HepG2 (cell line): ENCODE measurements at regions not wholly inside any gene's neighbourhood (a gene's known extent, or its start where the extent isn't known, plus 50 kb on each side); places are given as distances from the start of the nearest gene placed in this dataset.

ENCODE experiments used
- ATAC-seq: fragments of 200-7000 bp; cut with Tn5 transposase; 3 replicates; pipeline ENCODE4 v1.9.1; 2020; ENCODE audit warnings: mild to moderate bottlenecking, moderate library complexity
- BruUV-seq: library from RNA; stranded (reverse); fragments of 400-500 nt; replicated peaks from 2 replicates; lab custom pipeline; 2021; lab: Mats Ljungman, UMichigan
- CTCF ChIA-PET: fragments of 300-600 bp; formaldehyde crosslinking; extraction: SDS; loops from one replicate; lab custom pipeline; 2021; ENCODE audit warnings: low total read pairs, inconsistent platforms, low intra/inter-chr PET ratio; lab: Yijun Ruan, JAX
- POLR2A ChIA-PET: fragments of 350-600 bp; sonication (Branson Sonifier 250); formaldehyde crosslinking; loops from one replicate; lab custom pipeline; 2020; ENCODE audit warnings: antibody characterized with exemption, inconsistent platforms; lab: Yijun Ruan, JAX
- DNase-seq: peaks from one replicate; pipeline ENCODE4 v3.0.0-alpha.2; 2015; ENCODE audit warnings: low spot score
- FAIRE-seq: peaks from 3 replicates; lab custom pipeline; 2011; peaks lifted over from hg19 to GRCh38; lab: Jason Lieb, UNC
- H2AFZ ChIP-seq: one replicate; pipeline ENCODE4 v1.6.1; 2011; ENCODE audit warnings: low read length, inconsistent platforms
- H3K27ac ChIP-seq: fragments of 300-600 bp; 3 replicates; pipeline ENCODE4 v1.8.0; 2011; ENCODE audit warnings: mixed run types, mild to moderate bottlenecking, mixed read lengths, low read length, inconsistent platforms; ENCODE audit not compliant: insufficient read depth; ENCODE audit errors: extremely low read length
- H3K27me3 ChIP-seq, 2 experiments: fragments of 200-600 bp in 1 of 2; 2 replicates in 1 of 2; 3 replicates in 1 of 2; pipeline versions ENCODE4 v1.6.0 to v1.8.0; 2011; ENCODE audit warnings: low read length in 2 of 2, mild to moderate bottlenecking in 2 of 2, moderate library complexity in 2 of 2, inconsistent platforms in 1 of 2; ENCODE audit not compliant: insufficient read depth in 2 of 2, control insufficient read depth in 1 of 2
- H3K36me3 ChIP-seq, 2 experiments: fragments of 200-600 bp in 1 of 2; replicated peaks in 1 of 2; 2 replicates in 1 of 2; 3 replicates in 1 of 2; pipeline versions ENCODE4 v1.5.1 to v1.8.0; 2011; ENCODE audit warnings: low read length in 2 of 2, inconsistent platforms in 1 of 2; ENCODE audit not compliant: insufficient read depth in 2 of 2, control insufficient read depth in 1 of 2
- H3K4me1 ChIP-seq: 2 replicates; pipeline ENCODE4 v1.5.1; 2012; ENCODE audit warnings: low read length, inconsistent platforms; ENCODE audit not compliant: insufficient read depth
- H3K4me2 ChIP-seq: 2 replicates; pipeline ENCODE4 v1.6.0; 2011; ENCODE audit warnings: low read depth, low read length, inconsistent platforms
- H3K4me3 ChIP-seq, 3 experiments: fragments of 200-600 bp in 1 of 3; sonication (generic), shearing (Covaris generic) in 1 of 3; replicated peaks in 1 of 3; 2 replicates each; pipeline ENCODE4 v1.5.1; 2011 to 2016; ENCODE audit warnings: low read length in 3 of 3, inconsistent platforms in 2 of 3, low read depth in 2 of 3, mild to moderate bottlenecking in 2 of 3, control low read depth in 1 of 3, mixed read lengths in 1 of 3; ENCODE audit not compliant: insufficient read depth in 1 of 3
- H3K79me2 ChIP-seq: one replicate; pipeline ENCODE4 v1.6.1; 2011; ENCODE audit warnings: low read length, inconsistent platforms; ENCODE audit not compliant: insufficient read depth
- H3K9ac ChIP-seq: 2 replicates; pipeline ENCODE4 v1.6.0; 2011; ENCODE audit warnings: mild to moderate bottlenecking, low read depth, low read length, inconsistent platforms; ENCODE audit not compliant: insufficient read depth
- H3K9me3 ChIP-seq: 2 replicates; pipeline ENCODE4 v1.5.1; 2012; ENCODE audit warnings: mild to moderate bottlenecking, low read length
- H4K20me1 ChIP-seq: 2 replicates; pipeline ENCODE4 v1.6.0; 2011; ENCODE audit warnings: inconsistent platforms, mild to moderate bottlenecking, low read length, moderate library complexity; ENCODE audit not compliant: insufficient read depth
- E2F1 ChIP-seq: sonication (generic); formaldehyde crosslinking; IDR thresholded peaks from 2 replicates; pipeline ENCODE4 v1.5.0; 2020; ENCODE audit warnings: missing genetic modification reagents
- FOXJ3 ChIP-seq: sonication (generic); formaldehyde crosslinking; IDR thresholded peaks from 2 replicates; pipeline ENCODE4 v1.4.0; 2020; ENCODE audit warnings: missing genetic modification reagents, mild to moderate bottlenecking, borderline replicate concordance
- NFKB2 ChIP-seq: sonication (generic); formaldehyde crosslinking; IDR thresholded peaks from 2 replicates; pipeline ENCODE4 v1.4.0; 2020; ENCODE audit warnings: missing genetic modification reagents, borderline replicate concordance
- SOX6 ChIP-seq, 2 experiments: fragments of 450-650 bp in 1 of 2; sonication (generic) in 1 of 2; formaldehyde crosslinking in 1 of 2; IDR thresholded peaks; 2 replicates each; pipeline versions ENCODE4 v1.4.0 to v1.6.1; 2017 to 2020; ENCODE audit warnings: antibody characterized with exemption in 1 of 2, mild to moderate bottlenecking in 1 of 2, missing genetic modification reagents in 1 of 2
- ZBTB1 ChIP-seq: sonication (generic); formaldehyde crosslinking; IDR thresholded peaks from 2 replicates; pipeline ENCODE4 v1.4.0; 2020; ENCODE audit warnings: missing genetic modification reagents, borderline replicate concordance
- ZBTB2 ChIP-seq: sonication (generic); formaldehyde crosslinking; IDR thresholded peaks from 2 replicates; pipeline ENCODE4 v1.8.0; 2022; ENCODE audit warnings: low read depth, missing genetic modification reagents
- ZNF589 ChIP-seq: sonication (generic); formaldehyde crosslinking; conservative IDR thresholded peaks from 2 replicates; pipeline ENCODE4 v1.8.0; 2022; ENCODE audit warnings: mild to moderate bottlenecking, moderate library complexity, missing genetic modification reagents
- ZNF782 ChIP-seq: sonication (generic); formaldehyde crosslinking; IDR thresholded peaks from 2 replicates; pipeline ENCODE4 v1.4.0; 2020; ENCODE audit warnings: missing genetic modification reagents, mild to moderate bottlenecking, borderline replicate concordance
- ZNF83 ChIP-seq: sonication (generic); formaldehyde crosslinking; IDR thresholded peaks from 2 replicates; pipeline ENCODE4 v1.4.0; 2020; ENCODE audit warnings: missing genetic modification reagents, mild to moderate bottlenecking, borderline replicate concordance
- WGBS: methylation state at CpG from one replicate; pipeline ENCODE4 v1.1.6; 2017; ENCODE audit warnings: low lambda C conversion rate; 5-methylcytosine and 5-hydroxymethylcytosine counted together
- in situ Hi-C: cut with HindIII; loops from 2 replicates; pipeline ENCODE4 v1.10.0; 2017; ENCODE audit warnings: low pct_unique_long_range_greater_than_20kb; ENCODE audit not compliant: extremely low pct_ligation_motif_present
- intact Hi-C: fragments of 100-400 bp; cut with micrococcal nuclease; formaldehyde crosslinking; loops from one replicate; pipeline ENCODE4 v1.10.0; 2022; ENCODE audit not compliant: unreplicated experiment

- intact Hi-C loops = no loop called here
- H3K9ac ChIP-seq = no peak overlapping the region
- H3K4me2 ChIP-seq = no peak overlapping the region
- 7% methylated on average over 2 of the region's 2 CpGs for WGBS
- no peaks in the 10 kb centered on the region for H3K9me3 ChIP-seq
- H2AFZ ChIP-seq = no peak overlapping the region
- H3K4me3 ChIP-seq = no peak overlapping the region
- no peaks in the 10 kb centered on the region for H4K20me1 ChIP-seq
- DNase-seq (no peak), ATAC-seq (no peak), FAIRE-seq (no peak)
- no peaks in the 10 kb centered on the region for H3K36me3 ChIP-seq
- POLR2A ChIA-PET = no interaction called here
- CTCF ChIA-PET = no interaction called here
- no peak for TF ChIP-seq ZNF589 (CRISPR knock-in tag)
- no peak for TF ChIP-seq ZNF782 (CRISPR knock-in tag)
- TF ChIP-seq ZBTB2 = no peak
- TF ChIP-seq FOXJ3 (CRISPR knock-in tag) = no peak
- TF ChIP-seq ZBTB1 (CRISPR knock-in tag) = no peak
- no peak for TF ChIP-seq E2F1 (CRISPR knock-in tag)
- TF ChIP-seq NFKB2 = no peak
- no peak for TF ChIP-seq SOX6 (IDR thresholded peaks at IDR 0.05)
- no peak for TF ChIP-seq SOX6 (CRISPR knock-in tag; IDR thresholded peaks at IDR 0.05)
- TF ChIP-seq ZNF83 (CRISPR knock-in tag) = no peak
- BruUV-seq = no TSS peak
- in situ Hi-C loops = no loop called here
- H3K79me2 ChIP-seq = no peaks in the 10 kb centered on the region
- H3K4me1 ChIP-seq = no peaks in the 10 kb centered on the region
- 0 out of 5 replicates have a peak, but pooled peaks cover 0 to 8% of the 10 kb centered on the region in 2 experiments for H3K27me3 ChIP-seq
- H3K27ac ChIP-seq = no peak overlapping the region
Measured at GRCh38 chr10:21257191-21257590, 268.3 kb downstream of the SKIDA1 start.
